Peyer's patch (tissue), 4 donors: ENCODE measurements at regions not wholly inside any gene's neighbourhood (a gene's known extent, or its start where the extent isn't known, plus 50 kb on each side); places are given as distances from the start of the nearest gene placed in this dataset.

Experiments used
- DNase-seq, 3 donors: peaks; one replicate each; pipeline ENCODE4 v3.0.0-alpha.2; 2017 to 2019
- H3K27ac ChIP-seq, 4 donors: fragments of 200-600 bp; sonication (generic); one replicate each; pipeline ENCODE4 v1.5.1; 2016 to 2019
- H3K27me3 ChIP-seq, 2 donors: fragments of 200-600 bp; sonication (generic); one replicate each; pipeline ENCODE4 v1.5.1; 2019
- H3K36me3 ChIP-seq, 3 donors: fragments of 200-600 bp; sonication (generic); one replicate each; pipeline ENCODE4 v1.5.1; 2016 to 2019
- H3K4me1 ChIP-seq, 4 donors: fragments of 200-600 bp; sonication (generic); one replicate each; pipeline ENCODE4 v1.5.1; 2016 to 2019
- H3K4me3 ChIP-seq, 4 donors: fragments of 200-600 bp; sonication (generic); 1 replicate in 3 of 4; 2 replicates in 1 of 4; pipeline ENCODE4 v1.5.1; 2016 to 2019; ENCODE audit warnings: mild to moderate bottlenecking in 1 of 4
- H3K9me3 ChIP-seq, 4 donors: fragments of 200-600 bp; sonication (generic); one replicate each; pipeline ENCODE4 v1.5.1; 2016 to 2019; ENCODE audit warnings: mild to moderate bottlenecking in 1 of 4
- POLR2A ChIP-seq, 2 donors: fragments of 450-650 bp; IDR thresholded peaks; one replicate each; pipeline ENCODE4 v1.5.1; 2017; ENCODE audit warnings: antibody characterized with exemption in 2 of 2, mild to moderate bottlenecking in 2 of 2, moderate library complexity in 2 of 2
- TF ChIP-seq, protein P1 (sequence below), 6 experiments: fragments of 450-650 bp in 4 of 6; fragments of 200-600 bp in 2 of 6; sonication (generic) in 1 of 6; IDR thresholded peaks; one replicate each; pipeline ENCODE4 v1.5.1; 2017 to 2019; ENCODE audit warnings: antibody characterized with exemption in 6 of 6, mild to moderate bottlenecking in 3 of 6, moderate library complexity in 1 of 6

DNA sequence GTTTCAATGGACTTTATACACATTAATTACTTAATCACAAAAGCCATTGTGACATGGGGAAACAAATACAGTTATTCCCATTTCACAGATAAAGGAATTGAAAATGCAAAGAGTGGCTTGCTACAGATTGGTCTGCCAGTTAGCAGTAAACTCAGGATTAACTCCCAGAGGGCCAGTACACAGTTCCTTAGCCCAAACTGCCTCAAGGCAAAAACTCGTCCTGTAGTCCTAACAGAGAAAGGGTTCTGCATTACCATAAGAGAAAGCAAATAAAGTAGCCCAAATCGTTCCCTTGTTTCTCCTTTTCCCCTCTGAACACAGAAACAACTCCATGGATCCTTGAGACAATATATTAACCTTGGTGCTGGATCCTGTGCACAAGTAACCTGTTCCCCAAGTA lies 274.4 kb downstream of the LRIG3 start:
- H3K4me3 ChIP-seq: no peak overlapping the region
- TF ChIP-seq, protein P1, sequence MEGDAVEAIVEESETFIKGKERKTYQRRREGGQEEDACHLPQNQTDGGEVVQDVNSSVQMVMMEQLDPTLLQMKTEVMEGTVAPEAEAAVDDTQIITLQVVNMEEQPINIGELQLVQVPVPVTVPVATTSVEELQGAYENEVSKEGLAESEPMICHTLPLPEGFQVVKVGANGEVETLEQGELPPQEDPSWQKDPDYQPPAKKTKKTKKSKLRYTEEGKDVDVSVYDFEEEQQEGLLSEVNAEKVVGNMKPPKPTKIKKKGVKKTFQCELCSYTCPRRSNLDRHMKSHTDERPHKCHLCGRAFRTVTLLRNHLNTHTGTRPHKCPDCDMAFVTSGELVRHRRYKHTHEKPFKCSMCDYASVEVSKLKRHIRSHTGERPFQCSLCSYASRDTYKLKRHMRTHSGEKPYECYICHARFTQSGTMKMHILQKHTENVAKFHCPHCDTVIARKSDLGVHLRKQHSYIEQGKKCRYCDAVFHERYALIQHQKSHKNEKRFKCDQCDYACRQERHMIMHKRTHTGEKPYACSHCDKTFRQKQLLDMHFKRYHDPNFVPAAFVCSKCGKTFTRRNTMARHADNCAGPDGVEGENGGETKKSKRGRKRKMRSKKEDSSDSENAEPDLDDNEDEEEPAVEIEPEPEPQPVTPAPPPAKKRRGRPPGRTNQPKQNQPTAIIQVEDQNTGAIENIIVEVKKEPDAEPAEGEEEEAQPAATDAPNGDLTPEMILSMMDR (IDR thresholded peaks at IDR 0.05): no peak
- TF ChIP-seq POLR2A (IDR thresholded peaks at IDR 0.05): no peak
- no peak overlapping the region for H3K27ac ChIP-seq
- H3K27me3 ChIP-seq: no peaks in the 10 kb centered on the region
- no peak for DNase-seq
- H3K36me3 ChIP-seq: no peaks in the 10 kb centered on the region
- H3K4me1 ChIP-seq: no peaks in the 10 kb centered on the region
- peaks cover 0 to 3% (median 0%) of the 10 kb centered on the region in 4 donors for H3K9me3 ChIP-seq

DNA sequence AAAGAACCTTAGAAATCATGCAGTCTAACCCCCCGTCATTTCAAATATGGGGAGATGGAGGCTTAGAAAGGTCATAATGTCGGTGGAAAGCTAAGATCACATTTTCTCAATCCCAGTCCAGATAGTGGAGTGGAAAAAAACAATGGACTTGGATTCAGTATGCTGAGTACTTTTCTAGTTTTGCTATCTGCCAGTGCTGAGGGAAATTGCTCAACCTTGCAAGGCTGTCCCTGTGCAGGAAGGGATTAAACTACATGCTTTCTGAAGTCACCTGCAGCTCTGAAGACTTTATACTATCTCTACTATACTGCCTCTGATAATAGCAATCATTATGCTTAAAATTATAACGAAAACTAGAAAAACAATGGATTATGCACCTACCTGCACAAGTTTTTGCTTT lies 272.8 kb downstream of the LRIG3 start:
- TF ChIP-seq, protein P1 (IDR thresholded peaks at IDR 0.05): no peak
- TF ChIP-seq POLR2A (IDR thresholded peaks at IDR 0.05): no peak
- Histone ChIP-seq H3K4me3 (no peak overlapping the region), H3K4me1 (no peaks in the 10 kb centered on the region), H3K27me3 (no peaks in the 10 kb centered on the region), H3K27ac (no peak overlapping the region), H3K36me3 (no peaks in the 10 kb centered on the region), H3K9me3 (peaks cover 0 to 3% (median 0%) of the 10 kb centered on the region in 4 donors)
- DNase-seq: no peak

DNA sequence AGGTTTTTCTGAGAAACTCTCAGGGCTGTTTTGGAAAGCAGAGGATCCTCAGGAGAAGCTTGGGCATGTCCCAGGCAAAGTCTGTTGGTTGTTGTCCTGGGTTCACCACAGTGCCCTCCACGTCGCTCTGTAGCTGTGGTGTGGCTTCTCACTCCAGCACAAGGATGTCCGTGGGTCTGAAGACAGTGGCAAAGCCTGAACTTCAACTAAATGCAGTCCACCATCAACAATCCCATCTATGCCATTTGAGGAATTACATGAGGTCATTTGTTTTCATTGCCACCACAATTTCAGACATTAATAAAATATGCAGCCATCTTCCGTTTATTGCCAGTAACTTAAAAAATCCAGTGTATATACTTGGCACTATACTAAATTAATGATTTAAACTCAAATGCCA lies 272.1 kb downstream of the LRIG3 start:
- DNase-seq: no peak
- TF ChIP-seq, protein P1 (IDR thresholded peaks at IDR 0.05): no peak
- no peak for TF ChIP-seq POLR2A (IDR thresholded peaks at IDR 0.05)
- Histone ChIP-seq H3K27ac (no peak overlapping the region), H3K4me3 (no peak overlapping the region), H3K36me3 (no peaks in the 10 kb centered on the region), H3K9me3 (peaks cover 0 to 3% (median 0%) of the 10 kb centered on the region in 4 donors), H3K4me1 (no peaks in the 10 kb centered on the region), H3K27me3 (no peaks in the 10 kb centered on the region)

DNA sequence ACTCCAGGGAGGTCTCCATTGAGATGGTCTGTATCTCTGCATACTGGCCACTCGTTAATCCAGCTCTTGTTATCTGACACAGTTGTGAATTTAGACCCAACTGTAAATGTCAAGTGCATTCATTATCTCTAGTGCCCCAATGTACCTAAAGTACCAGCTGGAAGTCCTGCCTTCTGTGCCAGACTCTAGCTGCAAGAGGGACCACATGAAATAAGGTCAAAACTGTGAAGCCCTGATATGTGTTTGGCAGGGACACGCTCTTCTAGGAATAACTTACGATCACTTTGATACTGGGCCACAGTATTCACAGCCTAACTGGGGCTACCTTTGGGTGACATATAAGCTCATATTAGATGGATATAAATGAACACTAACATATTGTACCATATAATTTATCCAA lies 268.5 kb downstream of the LRIG3 start:
- H3K36me3 ChIP-seq: no peaks in the 10 kb centered on the region
- no peak for DNase-seq
- no peak overlapping the region for H3K4me3 ChIP-seq

DNA sequence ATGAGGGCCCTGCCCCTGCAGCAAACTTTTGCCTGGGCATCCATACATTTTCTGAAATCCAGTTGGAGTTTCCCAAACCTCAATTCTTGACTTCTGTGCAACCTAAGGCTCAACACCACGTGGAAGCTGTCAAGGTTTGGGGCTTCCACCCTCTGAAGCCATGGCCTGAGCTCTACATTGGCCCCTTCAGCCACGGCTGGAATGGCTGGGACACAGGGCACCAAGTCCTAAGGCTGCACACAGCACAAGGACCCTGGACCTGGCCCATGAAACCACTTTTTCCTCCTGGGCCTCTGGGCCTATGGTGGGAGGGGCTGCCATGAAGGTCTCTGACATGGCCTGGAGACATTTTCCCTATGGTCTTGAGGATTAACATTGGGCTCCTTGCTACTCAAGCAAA lies 266.3 kb downstream of the LRIG3 start:
- H3K27me3 ChIP-seq: no peaks in the 10 kb centered on the region
- TF ChIP-seq, protein P1 (IDR thresholded peaks at IDR 0.05): no peak
- TF ChIP-seq POLR2A (IDR thresholded peaks at IDR 0.05): no peak
- H3K4me1 ChIP-seq: no peaks in the 10 kb centered on the region
- H3K36me3 ChIP-seq: no peaks in the 10 kb centered on the region
- no peak for DNase-seq
- H3K9me3 ChIP-seq: peaks cover 0 to 3% (median under 1%) of the 10 kb centered on the region in 4 donors
- H3K27ac ChIP-seq: no peak overlapping the region
- H3K4me3 ChIP-seq: no peak overlapping the region

More for the DNA sequence above, 268.5 kb downstream of the LRIG3 start:
- TF ChIP-seq POLR2A (IDR thresholded peaks at IDR 0.05): no peak
- TF ChIP-seq, protein P1 (IDR thresholded peaks at IDR 0.05): no peak
- H3K9me3 ChIP-seq: peaks cover 0 to 3% (median 1%) of the 10 kb centered on the region in 4 donors
- no peak overlapping the region for H3K27ac ChIP-seq
- no peaks in the 10 kb centered on the region for H3K27me3 ChIP-seq
- no peaks in the 10 kb centered on the region for H3K4me1 ChIP-seq

DNA sequence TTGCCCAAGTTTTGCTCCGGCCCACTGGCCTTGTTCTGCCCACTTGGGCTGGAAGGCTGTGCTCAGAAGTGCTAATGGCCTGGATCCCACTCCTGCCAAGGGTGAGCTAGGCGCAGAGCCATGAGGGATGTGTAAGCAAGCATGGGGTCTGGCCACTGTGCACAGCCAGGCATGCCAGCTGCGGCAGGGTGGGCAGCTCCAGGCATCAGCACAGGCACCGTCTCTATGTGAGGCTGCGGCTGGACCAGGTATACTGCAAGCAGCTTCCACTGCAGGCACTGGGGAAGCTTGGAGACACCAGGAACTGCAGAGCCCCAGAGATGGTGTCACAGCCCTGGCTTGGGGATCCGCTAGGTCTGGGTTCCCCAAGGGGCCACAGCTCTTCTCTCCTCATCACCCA lies 264.9 kb downstream of the LRIG3 start:
- Histone ChIP-seq H3K4me3 (no peak overlapping the region), H3K9me3 (peaks cover 0 to 3% (median 0%) of the 10 kb centered on the region in 4 donors), H3K4me1 (no peaks in the 10 kb centered on the region), H3K27ac (no peak overlapping the region), H3K36me3 (no peaks in the 10 kb centered on the region), H3K27me3 (no peaks in the 10 kb centered on the region)
- DNase-seq: no peak
- TF ChIP-seq POLR2A (IDR thresholded peaks at IDR 0.05): no peak
- TF ChIP-seq, protein P1 (IDR thresholded peaks at IDR 0.05): no peak
